Tibial nerve (tissue), 4 donors: ENCODE measurements at regions not wholly inside any gene's neighbourhood (a gene's known extent, or its start where the extent isn't known, plus 50 kb on each side); places are given as distances from the start of the nearest gene placed in this dataset.

Source experiments
- DNase-seq, 2 donors: peaks; one replicate each; pipeline ENCODE4 v3.0.0-alpha.2; 2019; ENCODE audit warnings: low spot score in 2 of 2
- H3K27ac ChIP-seq, 4 donors: fragments of 200-600 bp; sonication (generic) in 3 of 4; one replicate each; pipeline ENCODE4 v1.5.1; 2017 to 2019; ENCODE audit warnings: mild to moderate bottlenecking in 1 of 4
- H3K27me3 ChIP-seq, 2 donors: fragments of 200-600 bp; sonication (generic) in 1 of 2; one replicate each; pipeline versions ENCODE4 v1.5.1 to v1.6.0; 2017 to 2019
- H3K36me3 ChIP-seq, 3 donors: fragments of 200-600 bp; sonication (generic); one replicate each; pipeline ENCODE4 v1.5.1; 2018 to 2019
- H3K4me1 ChIP-seq, 4 donors: fragments of 200-600 bp; sonication (generic) in 3 of 4; one replicate each; pipeline ENCODE4 v1.5.1; 2017 to 2019
- H3K4me3 ChIP-seq, 4 donors: fragments of 200-600 bp; sonication (generic) in 3 of 4; one replicate each; pipeline ENCODE4 v1.5.1; 2017 to 2019; ENCODE audit warnings: mild to moderate bottlenecking in 1 of 4, moderate library complexity in 1 of 4
- H3K9me3 ChIP-seq, 4 donors: fragments of 200-600 bp; sonication (generic) in 3 of 4; one replicate each; pipeline ENCODE4 v1.5.1; 2017 to 2019
- CTCF ChIP-seq, 5 experiments: fragments of 200-600 bp in 3 of 5; fragments of 450-650 bp in 2 of 5; sonication (generic) in 3 of 5; IDR thresholded peaks; one replicate each; pipeline ENCODE4 v1.5.1; 2016 to 2019; ENCODE audit warnings: antibody characterized with exemption in 5 of 5, mild to moderate bottlenecking in 3 of 5, moderate library complexity in 2 of 5
- EP300 ChIP-seq, 2 donors: sonication (generic); formaldehyde crosslinking; IDR thresholded peaks; one replicate each; pipeline ENCODE4 v1.6.1; 2017; ENCODE audit warnings: antibody characterized with exemption in 2 of 2, mild to moderate bottlenecking in 1 of 2
- POLR2A ChIP-seq, 2 donors: fragments of 450-650 bp; IDR thresholded peaks; one replicate each; pipeline ENCODE4 v1.6.1; 2017; ENCODE audit warnings: antibody characterized with exemption in 2 of 2, mild to moderate bottlenecking in 2 of 2, moderate library complexity in 2 of 2
- WGBS, 2 donors: methylation state at CpG; one replicate each; pipeline ENCODE4 v1.1.5; 2018; 5-methylcytosine and 5-hydroxymethylcytosine counted together

GRCh38 chr1:47508702-47509431 is 71.0 kb downstream of the FOXD2 start:
- peak overlapping the region; percentile 30 to 55 (median 38) for H3K4me3 ChIP-seq
- DNase-seq = no peak
- H3K9me3 ChIP-seq = peaks cover 0 to 4% (median under 1%) of the 10 kb centered on the region in 4 donors
- peaks cover 0 to 32% of the 10 kb centered on the region in 2 donors for H3K27me3 ChIP-seq
- peaks cover 0 to 20% (median 0%) of the 10 kb centered on the region in 4 donors for H3K4me1 ChIP-seq
- H3K27ac ChIP-seq = peak overlapping the region in 3 of 4 donors; percentile 36 to 83 (median 60)
- WGBS, 2 donors = 18 to 24% methylated on average over 18 of the region's 18 CpGs
- TF ChIP-seq EP300 (IDR thresholded peaks at IDR 0.05) (no peak), CTCF (IDR thresholded peaks at IDR 0.05) (no peak), POLR2A (IDR thresholded peaks at IDR 0.05) (no peak)
- no peaks in the 10 kb centered on the region for H3K36me3 ChIP-seq

- no peak for DNase-seq
- no peaks in the 10 kb centered on the region for H3K36me3 ChIP-seq
- 89 to 90% methylated on average over 9 to 10 of the region's 10 CpGs for WGBS, 2 donors
- H3K9me3 ChIP-seq = peaks cover 0 to 13% (median 3%) of the 10 kb centered on the region in 4 donors
- peaks cover 0 to 32% of the 10 kb centered on the region in 2 donors for H3K27me3 ChIP-seq
- H3K27ac ChIP-seq = no peak overlapping the region
- TF ChIP-seq EP300 (IDR thresholded peaks at IDR 0.05) (no peak), CTCF (IDR thresholded peaks at IDR 0.05) (no peak), POLR2A (IDR thresholded peaks at IDR 0.05) (no peak)
- H3K4me3 ChIP-seq = no peak overlapping the region
- H3K4me1 ChIP-seq = peaks cover 0 to 20% (median 0%) of the 10 kb centered on the region in 4 donors
Observed at GRCh38 chr1:47510282-47510811, 72.5 kb downstream of the FOXD2 start.

- 93 to 96% methylated on average over 2 of the region's 2 CpGs for WGBS, 2 donors
- Histone ChIP-seq H3K36me3 (no peaks in the 10 kb centered on the region), H3K4me1 (peaks cover 0 to 20% (median 0%) of the 10 kb centered on the region in 4 donors), H3K27ac (no peak overlapping the region), H3K4me3 (no peak overlapping the region), H3K9me3 (peaks cover 0 to 13% (median 3%) of the 10 kb centered on the region in 4 donors), H3K27me3 (peaks cover 0 to 30% of the 10 kb centered on the region in 2 donors)
- TF ChIP-seq CTCF (IDR thresholded peaks at IDR 0.05) (no peak), EP300 (IDR thresholded peaks at IDR 0.05) (no peak), POLR2A (IDR thresholded peaks at IDR 0.05) (no peak)
- DNase-seq = no peak
Observed at GRCh38 chr1:47511825-47512224, 74.0 kb downstream of the FOXD2 start.

GRCh38 chr1:47513393-47513792 is 75.5 kb downstream of the FOXD2 start:
- H3K27me3 ChIP-seq = peaks cover 0 to 17% of the 10 kb centered on the region in 2 donors
- no peak for DNase-seq
- WGBS, 2 donors = 88 to 89% methylated on average over 3 of the region's 3 CpGs

More at GRCh38 chr1:47513393-47513792, 75.5 kb downstream of the FOXD2 start:
- Histone ChIP-seq H3K9me3 (peaks cover 0 to 13% (median 3%) of the 10 kb centered on the region in 4 donors), H3K36me3 (no peaks in the 10 kb centered on the region), H3K4me3 (no peak overlapping the region), H3K27ac (no peak overlapping the region), H3K4me1 (peaks cover 0 to 12% (median 0%) of the 10 kb centered on the region in 4 donors)
- TF ChIP-seq EP300 (IDR thresholded peaks at IDR 0.05) (no peak), POLR2A (IDR thresholded peaks at IDR 0.05) (no peak), CTCF (IDR thresholded peaks at IDR 0.05) (no peak)
